Ramos (cell line): ENCODE measurements at regions not wholly inside any gene's neighbourhood (a gene's known extent, or its start where the extent isn't known, plus 50 kb on each side); places are given as distances from the start of the nearest gene placed in this dataset.

ENCODE experiments used
- in situ Hi-C: fragments of 300-500 bp; cut with MboI; formaldehyde crosslinking; loops from one replicate; pipeline ENCODE4 v1.14.3; 2022; ENCODE audit warnings: low sequenced_read_pairs; ENCODE audit not compliant: unreplicated experiment

- in situ Hi-C loops = no loop called here
Observed at GRCh38 chr9:86800681-86801080, 146.6 kb downstream of the GAS1 start.

GRCh38 chr9:86798966-86799365 lies 148.3 kb downstream of the GAS1 start:
- in situ Hi-C loops = no loop called here

- in situ Hi-C loops = no loop called here
Observed at GRCh38 chr9:86796666-86797065, 150.6 kb downstream of the GAS1 start.

GRCh38 chr9:86795823-86796553 lies 151.3 kb downstream of the GAS1 start:
- in situ Hi-C loops = no loop called here

GRCh38 chr9:86795047-86795442 lies 152.3 kb downstream of the GAS1 start:
- in situ Hi-C loops = no loop called here

GRCh38 chr9:86794391-86795046 lies 152.8 kb downstream of the GAS1 start:
- in situ Hi-C loops = no loop called here

GRCh38 chr9:86792136-86792535 lies 155.2 kb downstream of the GAS1 start:
- in situ Hi-C loops = no loop called here

GRCh38 chr9:86790805-86791204 lies 156.5 kb downstream of the GAS1 start:
- in situ Hi-C loops = no loop called here

- in situ Hi-C loops = no loop called here
Observed at GRCh38 chr9:86788456-86788855, 158.8 kb downstream of the GAS1 start.

- in situ Hi-C loops = no loop called here
Observed at GRCh38 chr9:86783884-86784283, 163.4 kb downstream of the GAS1 start.

- in situ Hi-C loops = no loop called here
Observed at GRCh38 chr9:86782831-86783230, 164.5 kb downstream of the GAS1 start.

- in situ Hi-C loops = no loop called here
Observed at GRCh38 chr9:86778761-86779160, 168.5 kb downstream of the GAS1 start.

- in situ Hi-C loops = no loop called here
Observed at GRCh38 chr9:86775718-86776117, 171.6 kb downstream of the GAS1 start.

GRCh38 chr9:86774116-86774515 lies 173.2 kb downstream of the GAS1 start:
- in situ Hi-C loops = no loop called here

- in situ Hi-C loops = no loop called here
Observed at GRCh38 chr9:86773422-86773945, 173.8 kb downstream of the GAS1 start.

- in situ Hi-C loops = no loop called here
Observed at GRCh38 chr9:86772635-86772993, 174.7 kb downstream of the GAS1 start.

GRCh38 chr9:86771941-86772634 lies 175.2 kb downstream of the GAS1 start:
- in situ Hi-C loops = no loop called here

GRCh38 chr9:86771420-86771819 lies 175.9 kb downstream of the GAS1 start:
- in situ Hi-C loops = no loop called here

- in situ Hi-C loops = no loop called here
Observed at GRCh38 chr9:86768709-86769108, 178.6 kb downstream of the GAS1 start.

- in situ Hi-C loops = no loop called here
Observed at GRCh38 chr9:86768020-86768419, 179.3 kb downstream of the GAS1 start.

- in situ Hi-C loops = no loop called here
Observed at GRCh38 chr9:86767373-86767772, 179.9 kb downstream of the GAS1 start.
